ENCODE measurements at regions not wholly inside any gene's neighbourhood (a gene's known extent, or its start where the extent isn't known, plus 50 kb on each side); places are given as distances from the start of the nearest gene placed in this dataset.

DNA sequence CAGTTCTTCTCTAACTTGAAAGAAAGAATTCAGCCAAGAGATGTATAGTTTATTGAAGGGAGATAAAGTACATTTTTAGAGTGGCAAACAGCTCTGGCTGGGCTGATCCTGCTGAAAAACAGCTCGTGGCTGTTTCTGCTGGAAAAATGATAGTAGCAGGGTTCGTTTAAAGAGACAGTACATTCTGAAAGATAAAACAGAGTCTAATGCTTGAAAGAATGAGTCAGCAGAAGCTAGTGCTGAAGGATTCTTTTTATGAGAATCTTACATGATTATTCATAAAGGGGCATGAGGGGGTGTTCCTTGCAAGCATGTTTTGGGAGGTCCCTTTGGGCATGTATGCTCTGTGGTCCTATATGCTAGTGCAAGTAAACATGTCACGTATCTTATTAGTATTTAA, 790.0 kb downstream of the PCDH18 start:
- no peak for DNase-seq

DNA sequence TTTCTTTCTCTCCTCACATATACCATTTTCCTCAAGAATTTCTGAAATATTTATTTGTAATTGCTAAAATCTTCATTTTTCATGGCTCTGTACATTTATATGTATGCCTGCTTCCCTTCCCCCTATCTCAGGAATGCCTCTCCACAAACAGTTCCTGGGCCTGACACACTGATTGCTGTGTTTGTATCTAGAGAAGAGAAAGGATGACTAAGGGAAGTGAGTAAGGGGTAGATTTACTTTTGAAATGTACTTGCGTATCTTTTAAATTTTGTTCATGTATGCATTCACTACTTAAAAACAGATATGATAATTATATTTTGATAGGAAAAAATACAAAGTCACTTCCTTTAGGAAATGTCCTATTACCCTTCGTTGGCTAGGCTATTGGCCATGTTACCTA, 790.8 kb downstream of the PCDH18 start:
- DNase-seq, result no peak

GRCh38 chr4:136740326-136740725, 792.0 kb downstream of the PCDH18 start:
- no peak for DNase-seq

- no peak for DNase-seq
These were observed 795.2 kb downstream of the PCDH18 start for GRCh38 chr4:136737066-136737465.

DNA sequence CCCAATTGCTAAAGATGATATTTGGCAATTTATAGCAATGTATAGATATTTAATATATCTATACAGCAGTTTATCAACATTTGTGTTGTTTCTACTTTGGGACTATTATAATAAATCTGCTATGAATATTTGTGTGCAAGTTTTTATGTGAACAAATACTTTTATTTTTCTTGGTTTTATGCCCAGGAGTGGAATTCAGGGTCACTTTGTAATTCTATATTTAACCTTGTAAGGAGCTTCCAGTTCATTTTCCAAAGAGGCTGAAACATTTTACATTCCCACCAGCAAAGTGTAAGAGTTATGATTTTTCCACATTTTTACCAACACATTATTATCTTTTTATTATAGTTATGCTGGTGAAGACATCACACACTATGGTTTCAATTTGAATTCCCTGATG, 801.3 kb downstream of the PCDH18 start:
- no peak for DNase-seq

DNA sequence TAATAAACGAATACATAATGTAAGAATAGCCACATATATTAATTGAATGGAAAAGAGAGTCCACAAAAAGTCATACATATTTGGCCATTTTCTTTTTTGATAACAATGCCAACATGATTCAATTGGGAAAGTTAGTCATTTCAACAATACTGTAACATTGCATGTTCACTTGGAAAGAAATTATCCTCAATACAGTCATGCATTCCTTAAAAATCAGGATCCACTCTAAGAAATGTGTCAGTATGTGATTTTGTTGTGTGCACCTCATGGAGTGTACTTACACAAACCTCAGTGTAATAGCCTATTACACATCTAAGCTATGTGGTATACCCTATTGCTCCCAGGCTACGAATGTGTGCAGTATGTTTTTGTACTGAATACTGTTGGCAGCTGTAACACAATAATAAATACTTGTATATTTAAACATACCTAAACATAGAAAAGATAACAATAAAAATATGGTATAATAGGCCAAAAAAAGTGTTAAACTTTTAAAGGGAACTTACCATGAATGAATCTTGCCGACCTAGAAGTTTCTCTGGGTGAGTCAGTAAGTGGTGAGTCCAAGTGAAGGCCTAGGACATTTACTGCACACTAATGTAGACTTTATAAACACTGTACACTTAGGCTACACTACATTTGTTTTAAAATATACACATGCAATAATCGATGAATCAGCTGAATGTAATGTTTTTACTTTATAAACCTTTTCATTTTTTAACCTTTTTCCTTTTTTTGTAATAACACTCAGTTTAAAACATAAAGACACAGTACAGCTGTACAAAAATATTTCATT, 806.8 kb downstream of the PCDH18 start:
- DNase-seq, result no peak

GRCh38 chr4:136713140-136713539, 819.2 kb downstream of the PCDH18 start:
- DNase-seq, result no peak

DNA sequence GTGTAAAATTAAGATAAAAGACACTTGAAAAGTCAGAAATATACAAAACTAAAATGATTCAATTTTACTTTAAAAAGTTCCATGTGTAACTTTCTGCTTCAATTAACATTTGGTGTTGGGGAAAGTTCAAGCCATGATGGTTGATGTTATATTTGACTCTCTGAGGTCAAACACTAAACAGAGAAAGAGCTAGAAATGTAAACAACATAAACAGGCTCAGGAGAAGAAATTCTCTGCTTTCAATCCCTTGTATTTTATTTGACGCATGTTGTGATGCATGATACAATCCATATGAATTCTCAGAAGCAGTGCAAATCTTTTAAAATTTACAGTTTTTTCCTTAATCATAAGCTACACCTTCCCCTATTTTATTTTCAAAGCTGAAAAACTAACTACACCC, 822.4 kb downstream of the PCDH18 start:
- no peak for DNase-seq

DNA sequence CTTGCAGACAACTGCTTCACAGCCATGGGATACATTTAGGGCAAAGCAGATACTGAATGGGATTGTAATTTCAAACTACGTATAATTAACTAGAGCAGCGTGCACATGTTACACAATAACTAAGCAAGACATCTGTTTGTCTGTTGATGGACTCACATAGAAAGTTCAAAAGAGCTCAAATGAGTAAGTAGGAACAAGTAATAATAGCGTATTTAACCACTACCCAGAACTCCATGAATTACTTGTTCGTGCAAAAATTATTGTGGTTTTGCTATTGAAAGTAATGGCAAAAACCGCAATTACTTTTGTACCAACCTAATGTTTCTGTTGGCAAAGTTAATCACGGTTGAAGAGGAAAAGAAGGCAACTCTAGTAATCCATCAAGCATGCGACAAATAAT, 825.4 kb downstream of the PCDH18 start:
- DNase-seq, result no peak

DNA sequence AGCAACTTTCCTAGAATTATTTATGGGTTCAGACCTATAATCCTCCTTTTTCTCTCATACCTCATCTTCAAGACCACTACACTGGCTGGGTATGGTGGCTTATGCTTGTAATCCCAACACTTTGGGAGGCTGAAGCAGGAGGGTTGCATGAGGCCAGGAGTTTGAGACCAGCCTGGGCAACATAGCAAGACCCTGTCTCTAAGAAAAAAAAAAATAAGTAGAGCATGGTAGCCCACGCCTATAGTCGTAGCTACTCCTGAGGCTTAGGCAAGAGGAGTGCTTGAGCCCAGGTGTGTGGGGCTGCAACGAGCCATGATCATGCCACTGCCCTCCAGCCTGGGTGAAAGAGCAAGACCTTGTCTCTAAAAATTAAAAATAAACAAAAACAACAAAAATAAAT, 832.4 kb downstream of the PCDH18 start:
- DNase-seq, result no peak

GRCh38 chr4:136691607-136692006, 840.7 kb downstream of the PCDH18 start:
- DNase-seq, result no peak

DNA sequence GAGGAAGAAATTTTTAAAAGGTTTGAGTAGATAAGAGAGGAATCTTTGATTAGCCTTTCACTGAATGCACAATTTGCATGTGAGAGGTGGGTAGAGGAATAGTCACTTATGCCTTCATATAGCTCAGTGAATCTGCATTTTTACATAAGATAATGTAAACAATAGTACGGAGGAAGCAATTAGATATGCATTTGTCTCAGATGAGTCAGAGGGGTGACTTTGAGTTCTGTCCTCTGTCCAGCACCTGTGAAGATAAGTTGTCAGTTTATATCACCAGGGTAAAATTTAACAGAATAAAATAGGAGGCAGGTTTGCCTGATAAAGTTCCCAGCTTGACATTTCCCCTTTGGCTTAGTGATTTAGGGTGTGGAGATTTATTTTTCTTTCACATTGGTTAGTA, 841.9 kb downstream of the PCDH18 start:
- DNase-seq, result no peak

- DNase-seq, result no peak
These were observed 844.7 kb downstream of the PCDH18 start for GRCh38 chr4:136687596-136687995.

DNA sequence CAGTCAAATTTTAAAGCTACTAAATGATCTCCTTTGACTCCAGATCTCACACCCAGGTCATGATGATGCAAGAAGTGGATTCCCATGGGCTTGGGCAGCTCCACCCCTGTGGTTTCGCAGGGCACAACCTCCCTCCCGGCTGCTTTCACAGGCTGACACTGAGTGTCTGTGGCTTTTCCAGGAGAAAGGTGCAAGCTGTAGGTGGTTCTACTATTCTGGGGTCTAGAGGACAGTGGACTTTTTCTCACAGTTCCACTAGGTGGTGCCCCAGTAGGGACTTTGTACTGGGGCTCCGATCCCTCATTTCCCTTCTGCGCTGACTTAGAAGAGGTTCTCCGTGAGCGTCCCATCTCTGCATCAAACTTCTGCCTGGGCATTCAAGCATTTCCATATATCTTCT, 845.2 kb downstream of the PCDH18 start:
- DNase-seq, result no peak

DNA sequence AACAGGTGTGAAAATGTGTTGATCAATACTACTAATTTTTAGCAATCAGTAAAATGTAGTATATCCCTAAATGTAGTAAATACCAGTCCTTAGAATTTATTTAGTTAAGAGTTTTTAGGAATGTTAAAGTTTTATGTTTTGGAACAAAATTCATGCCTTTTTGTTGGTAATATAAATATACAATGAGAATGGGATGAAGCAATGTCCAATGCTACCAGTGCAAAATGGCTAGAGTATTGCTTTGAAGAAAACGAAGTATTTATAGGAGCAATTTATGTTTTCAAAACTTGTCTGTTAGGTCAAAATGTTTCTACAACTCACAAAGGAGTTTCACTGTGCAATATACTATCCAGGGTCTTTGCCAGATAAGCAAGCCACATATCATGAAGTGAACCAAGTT, 851.5 kb downstream of the PCDH18 start:
- no peak for DNase-seq

DNA sequence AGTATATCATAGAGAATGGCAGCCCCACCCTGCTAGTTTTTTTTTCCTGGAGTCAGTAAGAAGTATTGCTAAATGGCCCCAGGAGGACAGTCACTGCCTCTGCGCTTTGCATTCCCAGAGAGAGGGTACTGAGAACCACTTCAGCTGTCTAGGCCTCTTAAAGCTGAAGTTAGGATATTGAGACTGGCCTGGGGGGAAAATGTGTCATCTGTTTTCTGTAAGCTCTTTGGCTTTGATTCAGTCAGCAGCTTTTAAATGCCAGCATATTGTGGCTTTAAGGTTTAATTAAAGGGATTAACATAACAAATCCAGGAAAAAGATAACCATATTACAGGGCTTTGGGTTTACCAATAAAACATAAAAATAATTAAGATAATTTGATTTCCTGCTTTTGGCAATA, 852.0 kb downstream of the PCDH18 start:
- DNase-seq, result no peak

DNA sequence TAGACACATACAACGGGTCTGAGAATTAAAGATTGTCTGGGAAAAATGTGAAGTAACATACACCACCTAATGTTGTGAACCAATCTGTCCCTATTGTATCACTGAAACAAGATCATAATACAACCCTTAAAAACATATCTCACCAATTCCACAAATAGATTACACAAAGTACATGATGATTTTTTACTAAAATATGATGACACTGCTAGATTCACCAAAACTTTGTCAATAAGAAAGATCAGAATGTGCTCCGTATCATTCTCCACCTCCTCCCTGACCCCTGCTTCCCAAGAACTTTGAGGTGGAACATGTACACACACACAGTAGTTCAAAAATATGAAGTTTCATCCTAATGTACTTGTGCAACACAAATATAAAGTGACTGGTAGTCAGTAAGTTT, 862.0 kb downstream of the PCDH18 start:
- no peak for DNase-seq

- no peak for DNase-seq
These were observed 867.3 kb downstream of the PCDH18 start for GRCh38 chr4:136664988-136665387.

DNA sequence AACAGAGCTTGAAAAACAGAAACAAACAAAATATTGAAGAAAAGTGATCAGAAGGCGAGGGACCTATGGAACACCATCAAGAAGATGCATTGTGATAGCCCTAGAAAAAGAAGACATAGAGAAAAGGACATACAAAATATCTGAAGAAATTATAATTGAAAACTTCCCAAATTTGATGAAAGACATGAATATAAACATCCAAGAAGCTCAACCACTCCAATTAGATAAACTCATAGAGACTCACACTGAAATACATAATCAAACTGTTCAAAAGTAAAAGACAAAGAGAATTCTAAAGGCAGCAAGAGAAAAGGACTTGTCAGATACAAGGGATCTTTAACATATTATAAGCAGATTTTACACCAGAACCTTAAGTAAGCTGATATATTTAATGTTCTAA, 869.8 kb downstream of the PCDH18 start:
- DNase-seq, result no peak

DNA sequence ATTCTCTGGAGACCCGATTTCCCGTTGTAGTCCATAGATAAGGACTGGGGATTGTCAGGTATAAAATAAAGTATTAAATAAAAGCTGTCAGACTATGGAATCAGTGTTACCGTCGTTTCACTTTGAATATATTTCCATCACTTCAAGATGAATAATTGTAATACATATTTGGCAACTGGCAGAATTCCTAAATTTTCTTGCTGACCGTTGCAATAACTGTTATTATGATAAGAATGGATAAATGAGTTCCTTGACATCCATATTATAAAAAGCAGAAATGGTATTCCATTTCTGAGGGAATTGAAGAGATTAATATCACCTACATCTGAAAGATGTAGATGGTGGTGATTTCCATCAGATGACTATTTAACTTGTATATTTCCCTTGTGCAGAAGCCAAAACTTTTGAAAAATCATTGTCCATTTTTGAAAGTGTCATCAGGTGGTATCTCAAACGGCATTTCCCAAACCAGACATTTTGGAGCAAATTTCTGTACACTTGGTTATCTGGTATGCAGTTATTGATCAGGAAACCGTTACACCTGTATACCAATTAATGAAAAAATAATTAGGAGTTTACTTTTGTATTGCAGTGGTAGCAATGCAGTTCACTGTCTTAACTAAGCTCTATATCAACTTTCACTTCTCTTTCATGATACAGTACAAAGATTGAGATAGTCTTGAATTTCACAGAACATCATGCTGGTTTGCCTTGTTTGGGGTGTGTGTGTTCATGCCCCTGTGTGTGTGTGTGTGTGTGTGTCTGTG, 878.5 kb downstream of the PCDH18 start:
- no peak for DNase-seq

- no peak for DNase-seq
These were observed 880.4 kb downstream of the PCDH18 start for GRCh38 chr4:136651932-136652331.

- DNase-seq, result no peak
These were observed 881.0 kb downstream of the PCDH18 start for GRCh38 chr4:136651278-136651667.

- DNase-seq, result no peak
These were observed 881.6 kb downstream of the PCDH18 start for GRCh38 chr4:136650541-136651277.

GRCh38 chr4:136644279-136644678, 888.0 kb downstream of the PCDH18 start:
- DNase-seq, result no peak
